PC-9 (cell line): ENCODE measurements at regions not wholly inside any gene's neighbourhood (a gene's known extent, or its start where the extent isn't known, plus 50 kb on each side); places are given as distances from the start of the nearest gene placed in this dataset.

Experiments used
- EZH2 ChIP-seq: fragments of 200-600 bp; sonication (generic); IDR thresholded peaks from 2 replicates; pipeline ENCODE4 v1.8.0; 2017; ENCODE audit warnings: antibody characterized with exemption, low read depth
- TF ChIP-seq, protein P1 (sequence below): fragments of 200-600 bp; sonication (generic); conservative IDR thresholded peaks from 2 replicates; pipeline ENCODE4 v1.6.1; 2017; ENCODE audit warnings: mixed run types, antibody characterized with exemption, mild to moderate bottlenecking, moderate library complexity

- TF ChIP-seq, protein P1, sequence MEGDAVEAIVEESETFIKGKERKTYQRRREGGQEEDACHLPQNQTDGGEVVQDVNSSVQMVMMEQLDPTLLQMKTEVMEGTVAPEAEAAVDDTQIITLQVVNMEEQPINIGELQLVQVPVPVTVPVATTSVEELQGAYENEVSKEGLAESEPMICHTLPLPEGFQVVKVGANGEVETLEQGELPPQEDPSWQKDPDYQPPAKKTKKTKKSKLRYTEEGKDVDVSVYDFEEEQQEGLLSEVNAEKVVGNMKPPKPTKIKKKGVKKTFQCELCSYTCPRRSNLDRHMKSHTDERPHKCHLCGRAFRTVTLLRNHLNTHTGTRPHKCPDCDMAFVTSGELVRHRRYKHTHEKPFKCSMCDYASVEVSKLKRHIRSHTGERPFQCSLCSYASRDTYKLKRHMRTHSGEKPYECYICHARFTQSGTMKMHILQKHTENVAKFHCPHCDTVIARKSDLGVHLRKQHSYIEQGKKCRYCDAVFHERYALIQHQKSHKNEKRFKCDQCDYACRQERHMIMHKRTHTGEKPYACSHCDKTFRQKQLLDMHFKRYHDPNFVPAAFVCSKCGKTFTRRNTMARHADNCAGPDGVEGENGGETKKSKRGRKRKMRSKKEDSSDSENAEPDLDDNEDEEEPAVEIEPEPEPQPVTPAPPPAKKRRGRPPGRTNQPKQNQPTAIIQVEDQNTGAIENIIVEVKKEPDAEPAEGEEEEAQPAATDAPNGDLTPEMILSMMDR = no peak
- TF ChIP-seq EZH2 = no peak
These were observed 247.5 kb upstream of the LRATD1 start for GRCh38 chr2:14385043-14385442.
